Activated T-cell treated with anti-CD3 and anti-CD28 coated beads, Interleukin-2, amount 50 U/mL, for 1 hour (primary cell): ENCODE measurements at regions not wholly inside any gene's neighbourhood (a gene's known extent, or its start where the extent isn't known, plus 50 kb on each side); places are given as distances from the start of the nearest gene placed in this dataset.

Experiments used
- DNase-seq: peaks from one replicate; pipeline ENCODE4 v3.0.0-alpha.2; 2020

GRCh38 chr6:43861212-43861894, 91.3 kb downstream of the VEGFA start:
- no peak for DNase-seq

GRCh38 chr6:43860285-43860684, 90.3 kb downstream of the VEGFA start:
- DNase-seq = no peak

DNA sequence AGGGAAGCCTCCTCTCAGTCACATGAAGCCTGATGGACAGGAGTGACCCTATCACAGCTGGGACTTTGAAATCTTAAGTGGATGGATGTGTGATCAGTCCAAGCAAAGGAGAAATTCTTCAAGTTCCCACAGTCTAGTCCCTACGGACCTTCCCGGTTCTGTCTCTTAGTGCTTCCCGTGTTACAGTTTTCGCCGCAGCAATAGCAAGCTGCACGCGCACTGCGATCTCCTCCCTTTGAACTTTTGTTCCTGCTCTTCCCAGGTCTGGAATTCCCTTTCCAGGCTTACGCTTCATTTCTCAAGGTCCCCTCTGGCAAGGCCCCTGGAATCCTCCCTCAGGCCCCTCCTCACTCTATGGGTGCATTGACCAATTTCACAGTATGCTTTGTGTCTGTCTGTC, 89.2 kb downstream of the VEGFA start:
- DNase-seq = no peak

- no peak for DNase-seq
These were observed 88.4 kb downstream of the VEGFA start for GRCh38 chr6:43858161-43859153.

DNA sequence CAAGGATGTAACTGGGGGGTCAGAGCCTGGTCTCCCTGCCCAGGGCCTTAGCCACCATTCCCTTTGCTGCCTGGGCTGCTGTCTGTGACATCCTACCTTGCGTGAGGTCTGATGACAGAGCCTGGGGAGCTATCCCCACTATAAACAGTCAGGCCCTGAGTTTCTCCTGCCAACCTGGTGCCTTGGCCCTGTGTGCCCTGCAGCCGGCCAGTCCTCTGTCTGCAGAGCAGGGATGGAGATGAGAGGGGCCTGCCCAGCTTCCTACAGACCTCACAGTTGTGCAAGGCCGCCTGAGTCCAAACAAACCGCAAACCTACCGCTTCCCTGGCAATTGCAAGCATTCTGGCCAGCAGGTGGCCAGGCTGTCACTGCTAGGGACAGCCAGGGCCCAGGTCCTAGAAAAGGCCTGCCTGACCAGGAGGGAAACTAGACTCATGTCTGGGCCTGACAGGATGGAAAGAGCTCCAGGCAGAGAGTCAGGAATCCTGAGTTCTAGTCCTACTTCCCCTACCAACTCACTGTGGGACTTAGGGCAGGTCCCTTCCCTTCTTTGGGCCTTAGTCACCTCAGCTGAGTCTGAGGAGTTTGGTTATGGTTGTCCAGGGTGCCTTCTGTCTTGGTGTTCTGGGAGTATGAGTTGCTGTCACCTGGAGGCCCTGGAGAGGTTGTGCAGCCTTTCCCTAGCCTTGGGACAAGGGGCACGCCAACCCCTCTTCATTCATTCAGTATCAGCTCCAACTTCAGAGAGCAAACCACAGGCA, 86.2 kb downstream of the VEGFA start:
- no peak for DNase-seq

- no peak for DNase-seq
These were observed 85.2 kb downstream of the VEGFA start for GRCh38 chr6:43855247-43855646.

DNA sequence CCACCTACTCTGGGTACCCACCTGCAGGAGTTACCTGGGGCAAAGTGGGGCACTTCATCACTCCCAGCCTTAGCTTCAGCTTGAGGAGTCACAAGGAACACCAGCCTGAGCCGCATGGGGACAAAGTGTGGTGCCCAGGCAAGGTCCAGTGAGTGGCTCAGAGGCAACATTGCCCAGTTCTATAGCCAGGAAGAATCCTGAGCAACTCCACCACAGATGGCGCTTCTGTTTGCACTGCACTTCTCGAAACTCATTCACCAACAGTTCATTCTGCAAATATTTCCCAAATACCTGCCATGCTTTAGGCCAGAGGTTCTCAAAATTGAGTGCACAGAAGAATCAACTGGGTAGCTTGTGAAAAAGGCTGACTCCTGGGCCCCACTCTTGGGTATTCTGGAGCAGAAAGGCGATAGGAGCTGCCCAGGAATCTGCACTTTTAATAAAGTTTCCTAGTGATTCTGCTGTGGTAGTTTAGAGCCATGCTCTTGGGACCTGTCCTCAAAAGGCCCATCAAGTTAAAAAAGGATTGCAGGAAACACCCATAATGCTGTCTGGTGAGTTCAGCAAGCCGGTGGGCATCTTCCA, 83.1 kb downstream of the VEGFA start:
- DNase-seq = no peak

GRCh38 chr6:43852350-43852864, 82.4 kb downstream of the VEGFA start:
- DNase-seq = no peak

GRCh38 chr6:43851204-43851865, 81.3 kb downstream of the VEGFA start:
- no peak for DNase-seq

GRCh38 chr6:43850314-43851203, 80.5 kb downstream of the VEGFA start:
- no peak for DNase-seq

GRCh38 chr6:43849844-43850243, 79.8 kb downstream of the VEGFA start:
- no peak for DNase-seq

DNA sequence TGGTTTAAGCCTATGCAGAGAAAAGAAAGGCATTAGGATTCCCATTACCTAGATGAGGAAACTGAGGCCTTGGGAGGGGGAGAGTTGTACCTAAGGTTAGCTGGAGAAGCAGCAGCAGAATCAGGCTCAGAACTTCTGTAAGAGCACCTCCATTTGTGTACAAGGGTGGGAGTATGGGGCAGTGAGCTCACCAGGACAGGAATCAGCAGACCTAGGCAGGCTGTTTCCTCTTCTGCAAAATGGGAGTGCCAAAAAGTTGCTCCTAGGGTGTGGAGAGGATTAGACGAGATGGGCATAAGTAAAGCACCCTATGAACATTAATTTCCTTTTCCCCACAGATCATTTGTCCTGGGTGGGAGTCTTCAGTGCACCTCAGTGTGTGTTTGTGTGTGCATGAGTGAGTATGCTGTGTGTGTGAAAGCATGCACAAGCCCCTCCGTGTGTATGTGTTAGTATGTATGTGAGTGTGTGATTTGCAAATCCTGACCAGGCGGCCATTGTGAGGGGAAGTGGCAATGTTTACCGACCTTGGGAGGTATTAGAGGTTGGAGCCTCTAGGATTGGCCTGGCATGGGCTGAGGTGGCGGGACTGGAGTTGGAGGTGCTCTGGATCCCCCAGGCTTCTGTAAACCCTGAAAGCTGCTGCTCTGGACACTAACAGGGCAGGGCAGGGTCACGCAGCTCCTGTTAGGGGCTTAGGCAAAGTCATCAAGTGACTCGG, 78.8 kb downstream of the VEGFA start:
- DNase-seq = no peak

- DNase-seq = no peak
These were observed 78.0 kb downstream of the VEGFA start for GRCh38 chr6:43847741-43848630.

DNA sequence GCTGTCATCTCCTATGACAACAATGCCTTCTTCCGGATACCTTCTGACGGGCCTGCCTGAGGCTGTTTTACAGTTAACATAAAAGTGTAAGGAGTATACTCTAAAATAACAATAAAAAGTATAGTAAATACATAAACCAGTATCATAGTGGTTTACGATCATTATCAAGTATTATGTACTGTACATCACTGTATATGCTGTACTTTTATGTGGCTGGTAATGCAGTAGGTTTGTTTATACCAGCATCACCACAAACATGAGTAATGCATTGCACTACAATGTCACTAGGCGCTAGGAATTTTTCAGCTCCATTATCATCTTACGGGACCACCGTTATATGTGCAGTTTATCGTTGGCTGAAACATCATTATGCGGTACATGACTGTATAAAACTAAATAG, 76.5 kb downstream of the VEGFA start:
- no peak for DNase-seq

DNA sequence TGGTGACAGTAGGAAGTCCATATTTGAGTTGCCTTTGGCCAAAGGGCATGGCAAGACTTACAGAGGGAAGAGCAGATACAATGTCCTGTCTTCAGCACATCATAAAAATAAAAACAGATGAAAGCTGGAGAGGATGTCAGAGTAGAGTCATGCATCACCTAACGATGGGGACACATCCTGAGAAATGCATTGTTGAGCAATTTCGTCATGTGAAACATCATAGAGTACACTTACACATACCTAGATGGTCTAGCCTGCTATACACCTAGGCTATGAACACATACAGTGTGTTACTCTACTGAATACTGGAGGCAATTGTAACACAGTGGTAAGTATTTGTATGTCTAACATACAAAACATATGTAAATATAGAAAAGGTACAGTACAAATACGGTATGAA, 75.6 kb downstream of the VEGFA start:
- DNase-seq = no peak

GRCh38 chr6:43843669-43844171, 73.7 kb downstream of the VEGFA start:
- DNase-seq = no peak

GRCh38 chr6:43843097-43843645, 73.2 kb downstream of the VEGFA start:
- DNase-seq = no peak

DNA sequence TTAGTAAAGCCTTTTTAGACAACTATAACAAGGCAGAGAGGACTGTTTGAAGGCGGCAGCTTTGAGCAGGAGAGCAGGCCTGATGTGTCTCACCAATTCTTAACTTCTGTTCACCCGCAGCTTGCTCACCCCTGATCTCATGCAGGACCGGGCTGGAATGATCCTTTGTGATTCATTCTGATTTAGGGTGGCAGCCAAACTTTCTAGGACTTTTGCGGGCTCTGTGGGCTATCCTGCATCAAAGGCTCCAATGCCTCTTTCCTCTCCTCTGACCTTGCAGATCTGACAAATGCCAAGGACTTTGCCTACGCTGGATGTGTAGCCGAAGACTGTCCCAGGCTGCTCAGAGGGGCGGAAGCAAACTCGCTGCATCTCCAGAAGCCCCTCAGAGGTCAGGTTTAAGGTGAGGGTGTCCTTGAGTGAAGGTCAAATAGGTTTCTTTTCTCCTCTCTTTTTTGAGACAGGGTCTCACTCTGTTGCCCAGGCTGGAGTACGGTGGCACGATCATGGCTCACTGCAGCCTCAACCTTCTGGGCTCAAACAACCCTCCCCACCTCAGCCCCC, 72.3 kb downstream of the VEGFA start:
- no peak for DNase-seq
